ENCODE measurements at regions not wholly inside any gene's neighbourhood (a gene's known extent, or its start where the extent isn't known, plus 50 kb on each side); places are given as distances from the start of the nearest gene placed in this dataset.

GRCh38 chr7:16978358-16979244 is 96.8 kb upstream of the AGR3 start:
- no peak overlapping the region for H3K9ac ChIP-seq (ENCODE audit: extremely low read depth, insufficient read length, low read length)
- H3K14ac ChIP-seq (ENCODE audit: insufficient read depth, low read length), result no peak overlapping the region
- peak overlapping the region in 1 of 3 experiments; percentile 59; a peak in 1 of 7 replicates for H3K27ac Mint-ChIP-seq
- no CpG with 5 or more reads among the region's 1 CpG for WGBS (ENCODE audit: extremely low coverage, insufficient read length, low lambda C conversion rate)
- H2BK12ac ChIP-seq (ENCODE audit: insufficient read length, low read depth, low read length), result no peak overlapping the region
- H4K5ac ChIP-seq (ENCODE audit: insufficient read length, low read depth, low read length), result no peak overlapping the region
- H2BK15ac ChIP-seq (ENCODE audit: low read depth, low read length), result no peak overlapping the region
- H3T11ph ChIP-seq (ENCODE audit: low read length), result no peak overlapping the region
- no peak overlapping the region for H2BK20ac ChIP-seq (ENCODE audit: low read depth, low read length, poor library complexity, severe bottlenecking)
- no peak overlapping the region for H4K91ac ChIP-seq (ENCODE audit: insufficient read length, low read depth, low read length)
- H3K4me3 Mint-ChIP-seq, result no peak overlapping the region
- H3K4me1 Mint-ChIP-seq, result peaks cover 23 to 29% of the 10 kb centered on the region in 2 experiments
- no peak overlapping the region for H2BK120ac ChIP-seq (ENCODE audit: low read depth, low read length, poor library complexity, severe bottlenecking)
- no peak overlapping the region for H2BK5ac ChIP-seq (ENCODE audit: insufficient read length, low read length)
- no peaks in the 10 kb centered on the region; a peak in 1 of 5 replicates for H3K9me3 Mint-ChIP-seq
- H3K27me3 ChIP-seq (ENCODE audit: insufficient read depth, low read length), result no peaks in the 10 kb centered on the region
- H2AFZ ChIP-seq (ENCODE audit: low read length), result no peak overlapping the region
- no peak overlapping the region for H3K18ac ChIP-seq (ENCODE audit: insufficient read length, low read depth, low read length)
- no peaks in the 10 kb centered on the region for H3K9me3 ChIP-seq (ENCODE audit: control insufficient read depth, low read depth, low read length)
- H3K36me3 Mint-ChIP-seq (ENCODE audit: insufficient read depth in 1 of 3, low read depth in 3 of 3), result no peaks in the 10 kb centered on the region
- no peaks in the 10 kb centered on the region for H3K23me2 ChIP-seq (ENCODE audit: insufficient read length, low read depth, low read length, poor library complexity, severe bottlenecking)
- no peaks in the 10 kb centered on the region for H3K79me1 ChIP-seq (ENCODE audit: insufficient read depth, low read depth, low read length, poor library complexity, severe bottlenecking)
- no peak for TF ChIP-seq CTCF (conservative IDR thresholded peaks at IDR 0.05)
- no peaks in the 10 kb centered on the region for H4K20me1 ChIP-seq (ENCODE audit: control insufficient read depth, insufficient read depth, insufficient read length)
- H3K4me1 ChIP-seq (ENCODE audit: insufficient read depth, low read length), result no peaks in the 10 kb centered on the region
- no peaks in the 10 kb centered on the region for H3K79me2 ChIP-seq (ENCODE audit: insufficient read depth, low read length)
- H3K4ac ChIP-seq (ENCODE audit: low read depth, low read length), result no peak overlapping the region
- H3K23ac ChIP-seq (ENCODE audit: insufficient read length, low read depth, low read length), result no peak overlapping the region
- no peak overlapping the region for H2AK5ac ChIP-seq (ENCODE audit: insufficient read length, low read length)
- no peak overlapping the region for H4K8ac ChIP-seq (replicated peaks; ENCODE audit: insufficient read length, low read depth, low read length)
- DNase-seq, result no peak
- H3K27ac ChIP-seq (ENCODE audit: insufficient read length, low read depth, low read length), result no peak overlapping the region
- no peaks in the 10 kb centered on the region for H3K27me3 Mint-ChIP-seq (ENCODE audit: low read depth)
- H3K56ac ChIP-seq (ENCODE audit: insufficient read length, low read depth, low read length), result no peak overlapping the region
- H3K4me2 ChIP-seq (ENCODE audit: insufficient read depth, insufficient read length, low read length), result no peak overlapping the region
